Neural progenitor cell (in vitro differentiated cells): ENCODE measurements at regions not wholly inside any gene's neighbourhood (a gene's known extent, or its start where the extent isn't known, plus 50 kb on each side); places are given as distances from the start of the nearest gene placed in this dataset.

Experiments
- EZH2 ChIP-seq: fragments of 200-600 bp; sonication (generic); IDR thresholded peaks from 2 replicates; pipeline ENCODE4 v1.6.1; 2017; ENCODE audit warnings: antibody characterized with exemption, mild to moderate bottlenecking, moderate library complexity
- TF ChIP-seq, protein P1 (sequence below): fragments of 200-600 bp; sonication (generic); IDR thresholded peaks from 2 replicates; pipeline ENCODE4 v1.5.1; 2017; ENCODE audit warnings: antibody characterized with exemption, mild to moderate bottlenecking

DNA sequence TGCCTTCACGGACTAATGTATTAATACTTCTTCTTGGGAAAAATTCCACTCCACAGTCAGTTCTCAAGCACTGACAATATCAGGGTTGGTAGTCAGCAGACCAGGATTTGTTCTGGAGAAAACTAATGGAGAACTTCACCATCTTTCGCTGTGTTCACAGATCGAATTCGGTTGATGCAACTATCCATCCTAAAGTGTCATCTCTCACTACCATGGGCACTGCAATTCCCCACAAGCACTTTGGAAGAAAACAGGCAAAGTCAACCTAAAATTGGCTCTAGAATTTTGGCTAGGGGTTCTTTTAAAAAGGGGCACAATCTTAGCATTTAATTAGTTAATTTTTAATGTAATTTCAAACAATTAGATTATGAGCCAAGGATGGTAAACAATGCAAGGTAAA, 164.4 kb downstream of the HGF start:
- TF ChIP-seq, protein P1, sequence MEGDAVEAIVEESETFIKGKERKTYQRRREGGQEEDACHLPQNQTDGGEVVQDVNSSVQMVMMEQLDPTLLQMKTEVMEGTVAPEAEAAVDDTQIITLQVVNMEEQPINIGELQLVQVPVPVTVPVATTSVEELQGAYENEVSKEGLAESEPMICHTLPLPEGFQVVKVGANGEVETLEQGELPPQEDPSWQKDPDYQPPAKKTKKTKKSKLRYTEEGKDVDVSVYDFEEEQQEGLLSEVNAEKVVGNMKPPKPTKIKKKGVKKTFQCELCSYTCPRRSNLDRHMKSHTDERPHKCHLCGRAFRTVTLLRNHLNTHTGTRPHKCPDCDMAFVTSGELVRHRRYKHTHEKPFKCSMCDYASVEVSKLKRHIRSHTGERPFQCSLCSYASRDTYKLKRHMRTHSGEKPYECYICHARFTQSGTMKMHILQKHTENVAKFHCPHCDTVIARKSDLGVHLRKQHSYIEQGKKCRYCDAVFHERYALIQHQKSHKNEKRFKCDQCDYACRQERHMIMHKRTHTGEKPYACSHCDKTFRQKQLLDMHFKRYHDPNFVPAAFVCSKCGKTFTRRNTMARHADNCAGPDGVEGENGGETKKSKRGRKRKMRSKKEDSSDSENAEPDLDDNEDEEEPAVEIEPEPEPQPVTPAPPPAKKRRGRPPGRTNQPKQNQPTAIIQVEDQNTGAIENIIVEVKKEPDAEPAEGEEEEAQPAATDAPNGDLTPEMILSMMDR: no peak
- TF ChIP-seq EZH2: no peak
